B cell (primary cell): ENCODE measurements at regions not wholly inside any gene's neighbourhood (a gene's known extent, or its start where the extent isn't known, plus 50 kb on each side); places are given as distances from the start of the nearest gene placed in this dataset.
"Not testable (repeated sequence)": the region's sequence is repeated elsewhere in the genome, so short reads cannot be mapped to it uniquely, and the experiment has no call there.

Experiments used
- ATAC-seq: fragments of 200-7000 bp; cut with Tn5 transposase; one replicate; pipeline ENCODE4 v1.10.0; 2021; ENCODE audit warnings: low read depth, mild to moderate bottlenecking, moderate number of reproducible peaks, moderate library complexity
- CTCF ChIA-PET: fragments of 350-600 bp; sonication (Branson Sonifier 250); formaldehyde crosslinking; loops from one replicate; lab custom pipeline; 2021; ENCODE audit warnings: antibody characterized with exemption, inconsistent platforms; lab: Charles Lee
- POLR2A ChIA-PET: fragments of 350-600 bp; sonication (Branson Sonifier 250); formaldehyde crosslinking; loops from one replicate; lab custom pipeline; 2021; ENCODE audit warnings: antibody characterized with exemption; lab: Charles Lee
- DNase-seq: peaks from one replicate; pipeline ENCODE4 v3.0.0; 2013
- H2AFZ ChIP-seq: 2 replicates; pipeline ENCODE4 v1.6.1; 2012; ENCODE audit warnings: mild to moderate bottlenecking, low read depth, low read length; ENCODE audit not compliant: insufficient read depth, poor library complexity, severe bottlenecking
- H3K27ac ChIP-seq, 2 donors: 1 replicate in 1 of 2; 2 replicates in 1 of 2; pipeline ENCODE4 v1.5.1; 2012 to 2013; ENCODE audit warnings: low read length in 2 of 2, mild to moderate bottlenecking in 2 of 2, moderate library complexity in 1 of 2
- H3K27me3 ChIP-seq, 4 experiments: fragments of 200-600 bp in 1 of 4; sonication (generic) in 1 of 4; replicated peaks in 1 of 4; 1 replicate in 2 of 4; 2 replicates in 2 of 4; pipeline versions ENCODE4 v1.6.1 to v1.7.0; 2013 to 2016; ENCODE audit warnings: low read length in 3 of 4, mild to moderate bottlenecking in 2 of 4, mixed read lengths in 1 of 4, moderate library complexity in 1 of 4; ENCODE audit not compliant: insufficient read depth in 4 of 4, control insufficient read depth in 3 of 4; ENCODE audit errors: control extremely low read depth in 1 of 4
- H3K36me3 ChIP-seq, 2 experiments: replicated peaks in 1 of 2; 1 replicate in 1 of 2; 2 replicates in 1 of 2; pipeline versions ENCODE4 v1.6.1 to v1.7.1; 2013; ENCODE audit warnings: low read length in 1 of 2; ENCODE audit not compliant: insufficient read depth in 2 of 2, control insufficient read depth in 1 of 2; ENCODE audit errors: control extremely low read depth in 1 of 2, extremely low read depth in 1 of 2
- H3K4me1 ChIP-seq, 2 donors: fragments of 200-600 bp in 1 of 2; sonication (generic) in 1 of 2; 1 replicate in 1 of 2; 2 replicates in 1 of 2; pipeline versions ENCODE4 v1.5.1 to v1.6.1; 2013 to 2017; ENCODE audit warnings: low read length in 2 of 2; ENCODE audit not compliant: control insufficient read depth in 2 of 2, insufficient read depth in 2 of 2
- H3K4me2 ChIP-seq: replicated peaks from 2 replicates; pipeline ENCODE3; 2012; ENCODE audit warnings: mild to moderate bottlenecking, low read depth, low read length; ENCODE audit not compliant: poor library complexity, severe bottlenecking
- H3K4me3 ChIP-seq, 5 experiments: fragments of 200-600 bp in 1 of 5; sonication (generic) in 1 of 5; 1 replicate in 3 of 5; 2 replicates in 2 of 5; pipeline versions ENCODE4 v1.5.1 to v1.7.0; 2011 to 2016; ENCODE audit warnings: low read length in 4 of 5, mild to moderate bottlenecking in 4 of 5, low read depth in 2 of 5, control low read depth in 1 of 5, moderate library complexity in 1 of 5; ENCODE audit not compliant: insufficient read depth in 1 of 5; ENCODE audit errors: control extremely low read depth in 1 of 5, extremely low read depth in 1 of 5
- H3K79me2 ChIP-seq: fragments of 200-600 bp; sonication (generic); one replicate; pipeline ENCODE4 v1.6.0; 2016; ENCODE audit warnings: low read length; ENCODE audit not compliant: control insufficient read depth, insufficient read depth
- H3K9ac ChIP-seq: fragments of 200-600 bp; sonication (generic); 2 replicates; pipeline ENCODE4 v1.6.1; 2017; ENCODE audit warnings: mild to moderate bottlenecking, low read length, moderate library complexity
- H3K9me3 ChIP-seq, 3 donors: one replicate each; pipeline versions ENCODE4 v1.6.1 to v1.7.1; 2013; ENCODE audit warnings: low read length in 2 of 3; ENCODE audit not compliant: control insufficient read depth in 2 of 3, insufficient read depth in 1 of 3; ENCODE audit errors: control extremely low read depth in 1 of 3
- H4K20me1 ChIP-seq: 2 replicates; pipeline ENCODE4 v1.6.0; 2012; ENCODE audit warnings: mild to moderate bottlenecking, low read length; ENCODE audit not compliant: insufficient read depth, control insufficient read depth, poor library complexity, severe bottlenecking
- H3K27ac Mint-ChIP-seq: one replicate; pipeline ENCODE4 v1.8.0; 2021; ENCODE audit warnings: mixed read lengths
- H3K27me3 Mint-ChIP-seq: one replicate; pipeline ENCODE4 v1.8.0; 2021; ENCODE audit warnings: mixed read lengths
- H3K4me1 Mint-ChIP-seq: one replicate; pipeline ENCODE4 v1.8.0; 2021; ENCODE audit warnings: mixed read lengths
- H3K4me3 Mint-ChIP-seq: one replicate; pipeline ENCODE4 v1.8.0; 2021; ENCODE audit warnings: mixed read lengths
- H3K9me3 Mint-ChIP-seq: one replicate; pipeline ENCODE4 v1.8.0; 2022; ENCODE audit warnings: mixed read lengths; ENCODE audit not compliant: insufficient read depth
- EZH2 ChIP-seq: IDR thresholded peaks from 2 replicates; pipeline ENCODE4 v1.6.1; 2012; ENCODE audit warnings: borderline replicate concordance, low read depth, mild to moderate bottlenecking, moderate library complexity, low read length; ENCODE audit not compliant: insufficient read depth, poor library complexity, severe bottlenecking
- WGBS: methylation state at CpG from one replicate; pipeline ENCODE4 v1.1.5; 2013; ENCODE audit warnings: missing lambda C conversion rate; ENCODE audit not compliant: insufficient coverage; 5-methylcytosine and 5-hydroxymethylcytosine counted together
- intact Hi-C: fragments of 100-400 bp; cut with micrococcal nuclease; formaldehyde crosslinking; loops from one replicate; pipeline ENCODE4 v1.10.0; 2022
- TF ChIP-seq, protein P1 (sequence below): fragments of 200-600 bp; IDR thresholded peaks from one replicate; pipeline ENCODE4 v1.8.0; 2022; ENCODE audit warnings: antibody characterized with exemption, mild to moderate bottlenecking

DNA sequence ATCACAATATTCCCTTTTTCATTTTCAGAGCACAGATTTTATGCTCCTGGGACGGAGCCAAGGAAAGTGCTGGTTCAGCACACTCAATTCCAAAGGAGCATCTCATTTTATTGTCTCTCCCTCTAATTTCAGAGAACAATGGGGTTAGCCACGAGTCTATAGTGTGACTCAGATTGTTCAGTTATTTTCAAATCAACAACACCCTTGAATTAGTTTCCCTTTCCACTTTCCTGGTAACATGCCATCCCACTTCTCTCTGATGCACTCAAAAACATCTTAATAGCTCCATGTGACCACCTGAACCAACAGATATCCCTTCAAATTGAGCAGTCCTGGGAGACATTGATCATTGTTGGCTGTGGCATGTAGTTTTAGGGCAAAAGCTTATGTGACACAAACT lies 389.7 kb upstream of the MDFIC2 start:
- H2AFZ ChIP-seq, result no peak overlapping the region
- intact Hi-C loops, result no loop called here
- CTCF ChIA-PET, result no interaction called here
- no peaks in the 10 kb centered on the region for H3K36me3 ChIP-seq
- Mint-ChIP-seq H3K27ac (no peak overlapping the region), H3K27me3 (peaks cover 35% of the 10 kb centered on the region), H3K4me1 (no peaks in the 10 kb centered on the region), H3K9me3 (no peaks in the 10 kb centered on the region), H3K4me3 (no peak overlapping the region)
- H3K27me3 ChIP-seq, result peaks cover 0 to 8% (median 6%) of the 10 kb centered on the region in 4 experiments
- H3K4me3 ChIP-seq, result no peak overlapping the region
- POLR2A ChIA-PET, result no interaction called here
- no peak overlapping the region for H3K9ac ChIP-seq
- WGBS, result 80% methylated on average over 1 of the region's 2 CpGs
- ATAC-seq (no peak), DNase-seq (no peak)
- no peak overlapping the region for H3K4me2 ChIP-seq
- H3K79me2 ChIP-seq, result no peaks in the 10 kb centered on the region
- H3K9me3 ChIP-seq, result peaks cover 0 to 1% (median 0%) of the 10 kb centered on the region in 3 donors
- H3K27ac ChIP-seq, result no peak overlapping the region
- no peaks in the 10 kb centered on the region for H4K20me1 ChIP-seq
- H3K4me1 ChIP-seq, result no peaks in the 10 kb centered on the region
- no peak for TF ChIP-seq EZH2
- TF ChIP-seq, protein P1, sequence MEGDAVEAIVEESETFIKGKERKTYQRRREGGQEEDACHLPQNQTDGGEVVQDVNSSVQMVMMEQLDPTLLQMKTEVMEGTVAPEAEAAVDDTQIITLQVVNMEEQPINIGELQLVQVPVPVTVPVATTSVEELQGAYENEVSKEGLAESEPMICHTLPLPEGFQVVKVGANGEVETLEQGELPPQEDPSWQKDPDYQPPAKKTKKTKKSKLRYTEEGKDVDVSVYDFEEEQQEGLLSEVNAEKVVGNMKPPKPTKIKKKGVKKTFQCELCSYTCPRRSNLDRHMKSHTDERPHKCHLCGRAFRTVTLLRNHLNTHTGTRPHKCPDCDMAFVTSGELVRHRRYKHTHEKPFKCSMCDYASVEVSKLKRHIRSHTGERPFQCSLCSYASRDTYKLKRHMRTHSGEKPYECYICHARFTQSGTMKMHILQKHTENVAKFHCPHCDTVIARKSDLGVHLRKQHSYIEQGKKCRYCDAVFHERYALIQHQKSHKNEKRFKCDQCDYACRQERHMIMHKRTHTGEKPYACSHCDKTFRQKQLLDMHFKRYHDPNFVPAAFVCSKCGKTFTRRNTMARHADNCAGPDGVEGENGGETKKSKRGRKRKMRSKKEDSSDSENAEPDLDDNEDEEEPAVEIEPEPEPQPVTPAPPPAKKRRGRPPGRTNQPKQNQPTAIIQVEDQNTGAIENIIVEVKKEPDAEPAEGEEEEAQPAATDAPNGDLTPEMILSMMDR, result no peak

DNA sequence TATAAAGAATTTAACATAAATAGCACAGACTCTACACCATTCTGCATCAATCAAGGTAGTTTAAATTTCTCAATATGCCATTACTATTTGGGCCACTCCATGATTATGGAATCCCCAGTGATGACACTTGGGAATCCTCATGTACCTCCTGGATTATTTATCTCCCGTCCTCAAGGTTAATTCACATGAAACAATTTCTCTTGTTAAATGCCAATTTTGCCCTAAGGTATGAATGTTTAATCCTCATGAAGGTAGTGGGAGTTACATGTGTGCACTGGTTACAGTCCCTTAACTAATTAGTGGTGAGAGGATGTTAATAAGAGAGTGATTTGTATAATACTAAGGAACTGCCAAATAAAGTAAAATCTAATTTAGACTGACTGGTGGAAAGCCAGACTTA lies 372.3 kb upstream of the MDFIC2 start:
- Histone ChIP-seq H3K9ac (no peak overlapping the region), H3K27ac (no peak overlapping the region), H4K20me1 (no peaks in the 10 kb centered on the region), H3K4me3 (no peak overlapping the region), H3K79me2 (no peaks in the 10 kb centered on the region), H3K27me3 (no peaks in the 10 kb centered on the region), H3K4me2 (no peak overlapping the region), H3K36me3 (no peaks in the 10 kb centered on the region), H2AFZ (no peak overlapping the region), H3K9me3 (peaks cover 0 to 5% (median 0%) of the 10 kb centered on the region in 3 donors), H3K4me1 (no peaks in the 10 kb centered on the region)
- H3K9me3 Mint-ChIP-seq, result peaks cover 4% of the 10 kb centered on the region
- ChIA-PET CTCF (no interaction called here), POLR2A (no interaction called here)
- TF ChIP-seq, protein P1, result no peak
- TF ChIP-seq EZH2, result no peak
- H3K4me3 Mint-ChIP-seq, result no peak overlapping the region
- peaks cover 19% of the 10 kb centered on the region for H3K27me3 Mint-ChIP-seq
- no peak overlapping the region for H3K27ac Mint-ChIP-seq
- no CpG with 5 or more reads among the region's 1 CpG for WGBS
- ATAC-seq (no peak), DNase-seq (no peak)
- H3K4me1 Mint-ChIP-seq, result no peaks in the 10 kb centered on the region
- intact Hi-C loops, result no loop called here

DNA sequence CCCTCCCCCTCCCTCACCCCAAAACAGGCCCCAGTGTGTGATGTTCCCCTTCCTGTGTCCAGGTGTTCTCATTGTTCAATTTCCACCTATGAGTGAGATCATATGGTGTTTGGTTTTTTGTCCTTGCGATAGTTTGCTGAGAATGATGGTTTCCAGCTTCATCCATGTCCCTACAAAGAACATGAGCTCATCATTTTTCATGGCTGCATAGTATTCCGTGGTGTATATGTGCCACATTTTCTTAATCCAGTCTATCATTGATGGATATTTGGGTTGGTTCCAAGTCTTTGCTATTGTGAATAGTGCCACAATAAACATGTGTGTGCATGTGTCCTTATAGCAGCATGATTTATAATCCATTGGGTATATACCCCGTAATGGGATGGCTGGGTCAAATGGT lies 363.4 kb upstream of the MDFIC2 start:
- H3K4me3 Mint-ChIP-seq, H3K9me3 ChIP-seq, H3K4me2 ChIP-seq, H3K27ac ChIP-seq, H3K27ac Mint-ChIP-seq, POLR2A ChIA-PET, H3K27me3 ChIP-seq, H3K4me3 ChIP-seq, H2AFZ ChIP-seq, H3K9ac ChIP-seq, H3K4me1 ChIP-seq, DNase-seq, H3K4me1 Mint-ChIP-seq, CTCF ChIA-PET, intact Hi-C loops, H3K9me3 Mint-ChIP-seq, ATAC-seq, H3K36me3 ChIP-seq, H3K79me2 ChIP-seq, H4K20me1 ChIP-seq: not testable (repeated sequence)
- WGBS, result no CpG with 5 or more reads among the region's 3 CpGs
- H3K27me3 Mint-ChIP-seq, result peaks cover 13% of the 10 kb centered on the region
